ENCODE measurements at regions not wholly inside any gene's neighbourhood (a gene's known extent, or its start where the extent isn't known, plus 50 kb on each side); places are given as distances from the start of the nearest gene placed in this dataset.
"Not testable (repeated sequence)": the region's sequence is repeated elsewhere in the genome, so short reads cannot be mapped to it uniquely, and the experiment has no call there.

- no peak for DNase-seq (ENCODE audit: low spot score)
These were observed 68.7 kb downstream of the MEPE start for GRCh38 chr4:87901422-87901992.

- no peak for DNase-seq (ENCODE audit: low spot score)
These were observed 70.8 kb upstream of the SPP1 start for GRCh38 chr4:87904639-87905160.

GRCh38 chr4:87908336-87908735 lies 67.2 kb upstream of the SPP1 start:
- DNase-seq (ENCODE audit: low spot score) = no peak

- no peak for DNase-seq (ENCODE audit: low spot score)
These were observed 64.7 kb upstream of the SPP1 start for GRCh38 chr4:87910795-87911194.

- DNase-seq (ENCODE audit: low spot score) = peak; percentile 54
These were observed 64.2 kb upstream of the SPP1 start for GRCh38 chr4:87911252-87911774.

GRCh38 chr4:87912164-87913004 lies 63.1 kb upstream of the SPP1 start:
- no peak for DNase-seq (ENCODE audit: low spot score)

- DNase-seq (ENCODE audit: low spot score) = no peak
These were observed 61.6 kb upstream of the SPP1 start for GRCh38 chr4:87913896-87914295.

- DNase-seq (ENCODE audit: low spot score) = no peak
These were observed 59.9 kb upstream of the SPP1 start for GRCh38 chr4:87915621-87916020.

GRCh38 chr4:87916626-87917025 lies 58.9 kb upstream of the SPP1 start:
- no peak for DNase-seq (ENCODE audit: low spot score)

- DNase-seq (ENCODE audit: low spot score) = not testable (repeated sequence)
These were observed 57.6 kb upstream of the SPP1 start for GRCh38 chr4:87917911-87918310.

- DNase-seq (ENCODE audit: low spot score) = no peak
These were observed 57.0 kb upstream of the SPP1 start for GRCh38 chr4:87918314-87919058.

- not testable (repeated sequence) for DNase-seq (ENCODE audit: low spot score)
These were observed 56.2 kb upstream of the SPP1 start for GRCh38 chr4:87919304-87919703.

GRCh38 chr4:87919941-87920340 lies 55.6 kb upstream of the SPP1 start:
- no peak for DNase-seq (ENCODE audit: low spot score)

GRCh38 chr4:87920478-87920877 lies 55.0 kb upstream of the SPP1 start:
- DNase-seq (ENCODE audit: low spot score) = no peak

GRCh38 chr4:87921626-87922479 lies 53.7 kb upstream of the SPP1 start:
- not testable (repeated sequence) for DNase-seq (ENCODE audit: low spot score)

GRCh38 chr4:87924146-87924545 lies 51.4 kb upstream of the SPP1 start:
- not testable (repeated sequence) for DNase-seq (ENCODE audit: low spot score)

Measured in mucosa of gallbladder (tissue), 1 donor.